Panc1 (cell line): ENCODE measurements at regions not wholly inside any gene's neighbourhood (a gene's known extent, or its start where the extent isn't known, plus 50 kb on each side); places are given as distances from the start of the nearest gene placed in this dataset.

Experiments used
- ATAC-seq: fragments of 200-7000 bp; cut with Tn5 transposase; 2 replicates; pipeline ENCODE4 v1.9.1; 2020; ENCODE audit warnings: mild to moderate bottlenecking, moderate library complexity
- BruUV-seq: library from RNA; stranded (reverse); fragments of 400-500 nt; replicated peaks from 2 replicates; lab custom pipeline; 2021; lab: Mats Ljungman, UMichigan
- CTCF ChIA-PET: fragments of 300-600 bp; sonication (Branson Sonifier 250); formaldehyde crosslinking; loops from one replicate; lab custom pipeline; 2022; ENCODE audit warnings: antibody characterized with exemption; lab: Charles Lee
- POLR2A ChIA-PET: fragments of 300-600 bp; sonication (Branson Sonifier 250); formaldehyde crosslinking; loops from one replicate; lab custom pipeline; 2022; ENCODE audit warnings: antibody characterized with exemption; lab: Charles Lee
- DNase-seq: peaks from one replicate; pipeline ENCODE4 v3.0.0-alpha.2; 2010; ENCODE audit warnings: low read depth, low spot score
- H3K27ac ChIP-seq: 2 replicates; pipeline ENCODE4 v1.5.1; 2011; ENCODE audit warnings: mild to moderate bottlenecking, low read length, inconsistent platforms
- H3K27me3 ChIP-seq: fragments of 200-500 bp; sonication (Bioruptor generic); 2 replicates; pipeline ENCODE4 v1.6.0; 2014; ENCODE audit warnings: low read length, inconsistent platforms; ENCODE audit not compliant: control insufficient read depth, insufficient read depth
- H3K36me3 ChIP-seq: fragments of 200-500 bp; sonication (Bioruptor generic); 2 replicates; pipeline ENCODE4 v1.5.1; 2014; ENCODE audit warnings: inconsistent platforms, mild to moderate bottlenecking, low read length, moderate library complexity; ENCODE audit not compliant: control insufficient read depth, insufficient read depth
- H3K4me1 ChIP-seq: 2 replicates; pipeline ENCODE4 v1.5.1; 2011; ENCODE audit warnings: inconsistent platforms, mild to moderate bottlenecking, low read length, moderate library complexity; ENCODE audit not compliant: control insufficient read depth, insufficient read depth
- H3K4me3 ChIP-seq, 2 experiments: 2 replicates each; pipeline ENCODE4 v1.5.1; 2011 to 2012; ENCODE audit warnings: low read depth in 2 of 2, low read length in 2 of 2, mild to moderate bottlenecking in 2 of 2, inconsistent platforms in 1 of 2, moderate library complexity in 1 of 2
- H3K9me3 ChIP-seq: fragments of 200-500 bp; sonication (Bioruptor generic); 2 replicates; pipeline ENCODE4 v1.5.1; 2014; ENCODE audit warnings: low read depth, mild to moderate bottlenecking, inconsistent platforms, low read length, moderate library complexity; ENCODE audit not compliant: control insufficient read depth, insufficient read depth
- CTCF ChIP-seq: fragments of 450-650 bp; IDR thresholded peaks from 2 replicates; pipeline ENCODE4 v1.5.1; 2017; ENCODE audit warnings: mild to moderate bottlenecking
- POLR2AphosphoS5 ChIP-seq: IDR thresholded peaks from 2 replicates; pipeline ENCODE4 v1.6.1; 2012; ENCODE audit warnings: mild to moderate bottlenecking, low read depth, low read length, moderate library complexity
- SIN3A ChIP-seq: IDR thresholded peaks from 2 replicates; pipeline ENCODE4 v1.6.1; 2012; ENCODE audit warnings: low read depth, mild to moderate bottlenecking, low read length, moderate library complexity, borderline replicate concordance; ENCODE audit not compliant: insufficient read depth
- TCF7L2 ChIP-seq: IDR thresholded peaks from 2 replicates; pipeline ENCODE4 v1.6.1; 2011; ENCODE audit warnings: mild to moderate bottlenecking, low read depth, low read length, inconsistent platforms
- in situ Hi-C: cut with HindIII; loops from 2 replicates; pipeline ENCODE4 v1.10.0; 2016; ENCODE audit warnings: low sequenced_read_pairs, low pct_unique_long_range_greater_than_20kb
- intact Hi-C: fragments of 100-400 bp; cut with micrococcal nuclease; formaldehyde crosslinking; loops from one replicate; pipeline ENCODE4 v1.10.0; 2022; ENCODE audit not compliant: unreplicated experiment
- TF ChIP-seq, protein P1 (sequence below), 2 experiments: IDR thresholded peaks; 2 replicates each; pipeline ENCODE4 v1.6.1; 2011 to 2012; ENCODE audit warnings: low read depth in 2 of 2, control low read depth in 1 of 2, low read length in 1 of 2, mild to moderate bottlenecking in 1 of 2, moderate library complexity in 1 of 2; ENCODE audit not compliant: insufficient read depth in 1 of 2

DNA sequence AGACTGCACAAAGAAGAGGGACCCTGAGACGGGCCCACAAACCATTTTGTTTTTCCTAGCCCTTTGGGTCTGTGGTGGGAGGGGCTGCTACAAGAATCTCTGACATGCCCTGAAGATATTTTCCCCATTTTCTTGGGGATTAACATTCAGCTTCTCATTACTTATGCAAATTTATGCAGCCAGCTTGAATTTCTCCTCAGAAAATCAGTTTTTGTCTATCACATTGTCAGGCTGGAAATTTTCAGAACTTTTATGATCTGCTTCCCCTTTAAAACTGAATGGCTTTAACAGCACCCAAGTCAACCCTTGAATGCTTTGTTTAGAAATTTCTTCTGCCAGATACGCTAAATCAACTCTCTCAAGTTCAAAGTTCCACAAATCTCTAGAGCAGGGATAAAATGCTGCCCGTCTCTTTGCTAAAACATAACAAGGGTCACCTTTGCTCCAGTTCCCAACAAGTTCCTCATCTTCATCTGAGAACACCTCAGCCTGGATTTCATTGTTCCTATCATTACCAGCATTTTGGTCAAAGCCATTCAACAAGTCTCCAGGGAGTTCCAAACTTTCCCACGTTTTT, 560.0 kb upstream of the KCND2 start:
- BruUV-seq = no TSS peak
- no peaks in the 10 kb centered on the region for H3K4me1 ChIP-seq
- intact Hi-C loops (no loop called here), in situ Hi-C loops (no loop called here)
- H3K27ac ChIP-seq = no peak overlapping the region
- no peaks in the 10 kb centered on the region for H3K9me3 ChIP-seq
- TF ChIP-seq POLR2AphosphoS5 (no peak), SIN3A (no peak), TCF7L2 (no peak), CTCF (no peak)
- TF ChIP-seq, protein P1, sequence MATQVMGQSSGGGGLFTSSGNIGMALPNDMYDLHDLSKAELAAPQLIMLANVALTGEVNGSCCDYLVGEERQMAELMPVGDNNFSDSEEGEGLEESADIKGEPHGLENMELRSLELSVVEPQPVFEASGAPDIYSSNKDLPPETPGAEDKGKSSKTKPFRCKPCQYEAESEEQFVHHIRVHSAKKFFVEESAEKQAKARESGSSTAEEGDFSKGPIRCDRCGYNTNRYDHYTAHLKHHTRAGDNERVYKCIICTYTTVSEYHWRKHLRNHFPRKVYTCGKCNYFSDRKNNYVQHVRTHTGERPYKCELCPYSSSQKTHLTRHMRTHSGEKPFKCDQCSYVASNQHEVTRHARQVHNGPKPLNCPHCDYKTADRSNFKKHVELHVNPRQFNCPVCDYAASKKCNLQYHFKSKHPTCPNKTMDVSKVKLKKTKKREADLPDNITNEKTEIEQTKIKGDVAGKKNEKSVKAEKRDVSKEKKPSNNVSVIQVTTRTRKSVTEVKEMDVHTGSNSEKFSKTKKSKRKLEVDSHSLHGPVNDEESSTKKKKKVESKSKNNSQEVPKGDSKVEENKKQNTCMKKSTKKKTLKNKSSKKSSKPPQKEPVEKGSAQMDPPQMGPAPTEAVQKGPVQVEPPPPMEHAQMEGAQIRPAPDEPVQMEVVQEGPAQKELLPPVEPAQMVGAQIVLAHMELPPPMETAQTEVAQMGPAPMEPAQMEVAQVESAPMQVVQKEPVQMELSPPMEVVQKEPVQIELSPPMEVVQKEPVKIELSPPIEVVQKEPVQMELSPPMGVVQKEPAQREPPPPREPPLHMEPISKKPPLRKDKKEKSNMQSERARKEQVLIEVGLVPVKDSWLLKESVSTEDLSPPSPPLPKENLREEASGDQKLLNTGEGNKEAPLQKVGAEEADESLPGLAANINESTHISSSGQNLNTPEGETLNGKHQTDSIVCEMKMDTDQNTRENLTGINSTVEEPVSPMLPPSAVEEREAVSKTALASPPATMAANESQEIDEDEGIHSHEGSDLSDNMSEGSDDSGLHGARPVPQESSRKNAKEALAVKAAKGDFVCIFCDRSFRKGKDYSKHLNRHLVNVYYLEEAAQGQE (IDR thresholded peaks at IDR 0.05; ENCODE audit: insufficient read depth in 1 of 2, low read depth in 2 of 2, low read length in 1 of 2) = no peak
- POLR2A ChIA-PET = interaction anchor here (0.6 kb wide), 1 partner anchor 21 kb away, joined by 5 read pairs; no protein-coding TSS in a partner anchor
- H3K4me3 ChIP-seq = no peak overlapping the region
- CTCF ChIA-PET = no interaction called here
- H3K27me3 ChIP-seq = no peaks in the 10 kb centered on the region
- no peak for DNase-seq
- ATAC-seq = no peak
- H3K36me3 ChIP-seq = no peaks in the 10 kb centered on the region; the same call in 1 of the 2 replicates

- no peak for ATAC-seq
- CTCF ChIA-PET = no interaction called here
- Histone ChIP-seq H3K9me3 (no peaks in the 10 kb centered on the region), H3K27ac (no peak overlapping the region), H3K4me1 (no peaks in the 10 kb centered on the region), H3K4me3 (no peak overlapping the region), H3K27me3 (no peaks in the 10 kb centered on the region), H3K36me3 (no peaks in the 10 kb centered on the region; the same call in 1 of the 2 replicates)
- TF ChIP-seq TCF7L2 (no peak), POLR2AphosphoS5 (no peak)
- TF ChIP-seq, protein P1 (IDR thresholded peaks at IDR 0.05; ENCODE audit: insufficient read depth in 1 of 2, low read depth in 2 of 2, low read length in 1 of 2) = no peak
- in situ Hi-C loops = no loop called here
- POLR2A ChIA-PET = interaction anchor here (0.6 kb wide), 1 partner anchor 21 kb away, joined by 5 read pairs; no protein-coding TSS in a partner anchor
- BruUV-seq = no TSS peak
- DNase-seq = no peak
- intact Hi-C loops = no loop called here
Measured at GRCh38 chr7:119713606-119714005, 559.4 kb upstream of the KCND2 start.
